Retinal pigment epithelial cell (primary cell): ENCODE measurements at regions not wholly inside any gene's neighbourhood (a gene's known extent, or its start where the extent isn't known, plus 50 kb on each side); places are given as distances from the start of the nearest gene placed in this dataset.

Experiments
- DNase-seq: peaks from one replicate; pipeline ENCODE4 v3.0.0-alpha.2; 2010; ENCODE audit warnings: low read depth
- H3K4me3 ChIP-seq: 2 replicates; pipeline ENCODE4 v1.5.1; 2011; ENCODE audit warnings: mild to moderate bottlenecking, low read length, control low read depth, moderate library complexity
- CTCF ChIP-seq: conservative IDR thresholded peaks from 2 replicates; pipeline ENCODE4 v1.5.1; 2011; ENCODE audit warnings: low read depth, low read length, control low read depth, inconsistent platforms

DNA sequence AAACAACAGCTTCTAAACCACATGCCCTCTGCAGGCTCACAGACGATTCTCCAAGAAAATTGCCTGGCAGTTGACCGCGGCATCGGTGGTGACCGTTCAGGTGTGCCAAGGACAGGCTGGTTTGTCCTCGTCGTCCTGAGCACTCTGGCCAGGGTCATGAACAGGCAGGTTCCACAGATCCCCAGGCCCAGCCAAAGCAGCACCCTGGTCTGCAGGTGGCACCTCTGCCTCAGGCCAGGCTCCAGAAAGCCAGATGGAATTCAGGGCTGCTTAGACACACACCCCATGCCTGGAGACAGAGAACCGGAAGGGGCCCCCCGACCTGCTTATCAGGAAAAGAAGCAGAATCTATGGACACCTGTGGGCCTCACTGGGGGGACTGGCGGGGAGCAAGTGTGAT is 338.7 kb downstream of the BRD1 start:
- H3K4me3 ChIP-seq: no peak overlapping the region
- TF ChIP-seq CTCF: no peak
- no peak for DNase-seq

DNA sequence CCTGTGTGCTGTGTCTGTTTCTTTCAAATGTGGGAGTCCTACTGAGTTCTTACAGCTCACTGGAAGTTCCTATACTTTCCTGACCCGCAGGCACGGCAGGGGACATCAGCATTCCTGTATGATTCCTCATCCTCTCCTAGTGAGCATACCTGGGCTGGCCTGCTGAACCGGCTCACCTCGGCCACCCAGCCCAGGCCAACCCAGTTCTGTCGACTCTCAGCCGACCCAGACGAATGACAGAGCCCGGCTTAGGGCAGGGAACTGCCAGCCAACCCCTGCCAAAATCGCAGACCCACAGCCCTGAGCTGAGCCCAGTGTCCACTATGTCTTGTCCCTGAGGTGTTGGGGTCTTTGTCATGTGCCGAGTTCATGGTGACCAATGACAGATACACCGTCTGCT is 339.7 kb downstream of the BRD1 start:
- TF ChIP-seq CTCF: no peak
- no peak for DNase-seq
- H3K4me3 ChIP-seq: no peak overlapping the region

GRCh38 chr22:49486225-49486624 is 341.4 kb downstream of the BRD1 start:
- DNase-seq: no peak
- TF ChIP-seq CTCF: no peak
- no peak overlapping the region for H3K4me3 ChIP-seq

GRCh38 chr22:49483946-49484345 is 343.7 kb downstream of the BRD1 start:
- H3K4me3 ChIP-seq: no peak overlapping the region
- DNase-seq: no peak
- TF ChIP-seq CTCF: no peak

- no peak for TF ChIP-seq CTCF
- H3K4me3 ChIP-seq: no peak overlapping the region
- no peak for DNase-seq
These were observed 344.3 kb downstream of the BRD1 start for GRCh38 chr22:49483281-49483870.

GRCh38 chr22:49482811-49483210 is 344.9 kb downstream of the BRD1 start:
- TF ChIP-seq CTCF: no peak
- DNase-seq: no peak
- no peak overlapping the region for H3K4me3 ChIP-seq

- H3K4me3 ChIP-seq: no peak overlapping the region
- DNase-seq: no peak
- no peak for TF ChIP-seq CTCF
These were observed 345.8 kb downstream of the BRD1 start for GRCh38 chr22:49481659-49482399.
